Right lung (tissue), 2 donors: ENCODE measurements at regions not wholly inside any gene's neighbourhood (a gene's known extent, or its start where the extent isn't known, plus 50 kb on each side); places are given as distances from the start of the nearest gene placed in this dataset.
"Not testable (repeated sequence)": the region's sequence is repeated elsewhere in the genome, so short reads cannot be mapped to it uniquely, and the experiment has no call there.

Source experiments
- DNase-seq, 2 donors: peaks; one replicate each; pipeline ENCODE4 v3.0.0-alpha.2; 2013

- DNase-seq: no peak
Observed at GRCh38 chr5:115469904-115470516, 74.6 kb downstream of the FEM1C start.

DNA sequence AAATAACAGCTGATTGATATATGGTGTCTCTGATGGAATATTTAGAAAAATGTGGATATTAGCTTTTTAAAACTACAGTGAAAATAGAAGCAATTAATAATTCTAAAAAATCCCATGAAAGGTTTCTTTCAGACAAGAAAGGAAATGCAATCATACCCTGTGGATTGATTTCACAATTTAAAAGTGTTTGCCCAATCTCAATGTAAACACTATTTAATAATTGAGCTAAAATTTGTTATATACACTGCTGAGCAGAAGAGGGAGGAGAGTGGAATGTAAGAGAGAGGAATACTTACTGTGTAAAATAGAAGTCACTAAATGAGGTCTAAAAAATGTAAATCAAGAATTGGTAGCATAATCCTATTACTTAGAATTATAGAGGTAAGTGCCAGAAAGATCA, 76.9 kb downstream of the FEM1C start:
- no peak for DNase-seq

- DNase-seq: no peak
Observed at GRCh38 chr5:115465431-115465830, 79.1 kb downstream of the FEM1C start.

DNA sequence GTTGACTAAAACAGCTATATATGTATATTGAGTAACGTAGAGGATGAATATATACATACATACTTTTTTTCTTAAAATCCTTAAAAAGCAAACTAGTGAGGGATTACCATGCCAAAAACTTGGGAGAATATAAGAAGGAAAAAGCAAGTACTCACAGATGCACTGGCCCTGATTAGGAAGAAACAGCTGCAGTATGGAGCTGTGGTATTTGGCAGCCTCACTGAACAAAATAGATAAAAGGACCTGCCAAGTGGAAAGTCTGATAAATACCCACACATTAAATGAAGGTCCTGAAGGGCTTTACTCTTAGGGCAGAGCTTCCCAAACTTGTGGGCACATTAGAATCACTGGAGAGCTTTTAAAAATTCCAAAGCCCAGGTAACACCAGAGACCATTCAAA, 80.6 kb downstream of the FEM1C start:
- DNase-seq: no peak

DNA sequence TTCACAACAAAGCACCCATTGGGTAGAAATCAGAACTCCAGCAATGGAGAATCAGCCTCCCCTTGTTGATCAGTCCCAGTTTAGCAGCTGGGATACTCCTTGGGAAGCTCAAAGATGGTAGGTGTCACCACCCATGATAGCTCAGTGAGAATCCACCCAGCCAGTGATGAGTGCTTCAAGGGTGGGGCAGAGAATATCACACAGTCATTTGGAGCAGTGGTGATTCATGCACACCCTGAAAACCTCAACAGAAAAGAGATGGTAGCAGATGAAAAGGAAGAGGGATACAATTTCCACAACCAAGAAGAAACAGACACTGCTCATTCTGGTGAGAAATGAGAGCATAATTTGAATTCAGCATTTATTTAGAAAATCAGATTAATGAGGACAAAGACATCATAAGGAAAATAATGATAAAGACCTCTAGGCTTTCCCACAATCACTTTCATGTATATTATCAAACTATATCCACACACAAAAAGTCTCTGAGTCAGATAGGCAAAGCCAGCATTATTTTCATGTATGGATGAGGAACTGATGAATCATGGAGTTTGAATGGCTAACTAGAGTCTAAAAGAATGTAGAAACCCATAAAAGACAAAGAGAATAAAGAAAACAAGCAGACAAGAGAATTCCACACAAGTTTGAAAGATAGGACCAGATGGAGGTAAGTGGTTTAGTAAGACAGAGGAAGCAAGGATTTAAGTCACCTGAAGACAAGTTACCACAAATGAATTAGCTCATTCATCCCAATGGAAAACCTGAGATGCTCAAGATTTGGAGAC, 82.9 kb downstream of the FEM1C start:
- DNase-seq: no peak

GRCh38 chr5:115461093-115461492, 83.5 kb downstream of the FEM1C start:
- DNase-seq: no peak

DNA sequence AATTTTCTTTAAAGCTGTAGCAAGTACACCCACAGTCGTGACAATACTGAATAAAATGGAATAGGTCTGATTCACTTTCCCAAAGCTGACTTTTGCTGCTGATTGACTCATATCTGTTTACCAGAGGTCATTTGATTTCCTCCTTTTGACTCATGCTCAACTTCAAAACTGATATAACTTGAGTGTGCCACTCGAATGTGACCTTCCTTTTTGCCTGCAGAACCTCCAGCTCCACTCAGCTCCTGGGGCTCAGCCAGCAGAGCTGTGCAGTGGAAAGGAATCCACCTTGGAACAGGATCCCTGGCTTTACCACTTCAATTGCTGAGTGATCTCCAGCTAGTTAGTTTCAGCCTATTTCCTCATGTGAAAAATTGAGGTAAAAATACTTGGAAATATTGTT, 84.1 kb downstream of the FEM1C start:
- DNase-seq: no peak

DNA sequence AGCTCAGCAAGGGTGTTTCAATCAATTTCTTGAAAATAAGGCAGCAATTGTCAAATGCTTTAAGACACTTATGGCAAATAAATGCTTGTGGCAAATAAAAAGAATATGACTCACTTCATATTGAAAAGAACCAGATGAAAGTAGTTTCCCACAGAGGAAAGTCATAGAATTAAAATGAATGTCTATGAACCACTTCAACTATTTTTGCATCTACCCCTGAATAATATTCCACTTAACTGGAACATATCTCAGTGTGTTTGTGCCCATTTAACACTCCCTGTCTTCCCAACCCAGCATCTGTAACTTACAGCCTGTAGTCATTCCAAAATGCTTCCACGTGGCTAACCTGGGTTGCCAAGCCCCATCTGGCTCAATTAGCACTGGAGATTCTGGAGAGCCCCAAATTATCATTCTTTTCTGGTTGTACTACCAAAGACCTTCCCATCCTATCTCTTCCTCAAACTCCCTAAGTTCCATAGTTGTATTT, 84.7 kb downstream of the FEM1C start:
- DNase-seq: no peak

GRCh38 chr5:115458416-115458815, 86.2 kb downstream of the FEM1C start:
- no peak for DNase-seq

DNA sequence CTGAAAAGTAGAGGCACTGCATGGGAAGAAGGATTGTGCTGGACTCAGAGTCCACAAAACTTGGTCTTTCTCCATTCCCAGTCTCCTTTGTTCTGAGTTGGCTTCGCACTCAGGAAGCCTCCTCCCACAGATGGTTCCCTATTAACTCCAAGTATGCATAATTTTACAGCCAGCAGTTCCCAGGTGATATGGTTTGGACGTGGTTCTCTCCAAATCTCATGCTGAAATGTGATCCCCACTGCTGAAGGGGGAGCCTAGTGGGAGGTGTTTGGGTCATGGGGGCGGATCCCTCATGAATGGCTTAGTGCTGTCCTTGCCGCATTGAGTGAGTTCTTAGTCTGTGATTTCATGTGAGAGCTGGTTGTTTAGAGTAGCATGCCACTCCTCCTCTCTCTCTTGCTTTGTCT, 86.6 kb downstream of the FEM1C start:
- DNase-seq: no peak

GRCh38 chr5:115457571-115457970, 87.0 kb downstream of the FEM1C start:
- no peak for DNase-seq

GRCh38 chr5:115456539-115457040, 88.0 kb downstream of the FEM1C start:
- no peak for DNase-seq

GRCh38 chr5:115456056-115456455, 88.5 kb downstream of the FEM1C start:
- no peak for DNase-seq

- DNase-seq: no peak
Observed at GRCh38 chr5:115455301-115455707, 89.3 kb downstream of the FEM1C start.

DNA sequence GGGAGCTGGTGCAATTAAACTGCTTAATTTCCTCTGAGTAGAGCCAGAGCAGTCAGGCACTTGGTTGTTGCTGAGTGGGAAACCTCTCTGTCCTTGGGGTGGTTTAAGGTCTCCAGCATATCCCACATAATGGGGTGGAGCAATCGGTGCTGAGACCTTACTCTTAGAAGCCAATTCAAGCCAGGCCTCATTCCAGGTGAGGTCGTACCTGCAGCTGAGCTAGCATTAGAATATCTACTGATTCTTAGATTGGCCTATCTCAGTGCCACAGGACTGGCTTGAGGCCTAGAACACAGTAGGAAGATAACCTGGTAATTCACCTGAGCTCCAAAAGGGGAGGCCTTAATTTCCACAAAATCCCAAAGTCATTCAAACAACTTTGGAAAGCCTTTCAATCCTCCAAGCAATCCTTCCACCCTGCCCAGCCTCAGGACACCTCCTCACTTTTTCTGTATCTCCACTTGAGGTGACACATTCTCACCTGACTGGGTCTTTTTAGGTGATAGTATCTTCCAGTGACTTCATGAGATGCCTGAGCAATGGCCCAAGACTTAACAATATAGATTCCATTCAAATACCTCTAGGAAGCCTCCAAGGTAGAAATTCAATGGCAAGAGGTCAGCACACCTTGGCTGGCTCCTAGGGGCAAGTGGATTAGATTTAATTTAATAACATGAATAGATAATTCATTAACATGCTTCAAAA, 91.0 kb downstream of the FEM1C start:
- no peak for DNase-seq

GRCh38 chr5:115452536-115453235, 91.9 kb downstream of the FEM1C start:
- no peak for DNase-seq

DNA sequence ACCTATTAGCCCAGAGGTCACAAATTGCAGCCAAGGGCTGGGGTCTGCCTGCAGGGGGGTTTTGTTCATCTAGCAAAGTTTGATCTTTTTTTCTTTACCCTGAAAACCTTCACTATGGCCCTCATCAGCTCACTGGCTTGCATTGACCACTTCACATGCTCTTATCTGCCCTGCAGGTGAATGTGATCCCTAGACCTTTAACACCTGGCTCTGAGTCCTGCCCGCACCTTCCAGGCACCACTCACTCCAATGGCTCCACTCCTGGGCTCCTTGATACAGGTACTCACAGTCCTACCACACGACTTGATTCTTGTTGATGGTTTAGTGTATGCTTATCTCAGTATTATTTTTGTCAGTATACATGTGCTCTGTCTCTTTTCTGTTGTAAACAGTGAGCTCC, 92.5 kb downstream of the FEM1C start:
- DNase-seq: no peak

GRCh38 chr5:115450741-115451140, 93.8 kb downstream of the FEM1C start:
- no peak for DNase-seq

- DNase-seq: not testable (repeated sequence)
Observed at GRCh38 chr5:115448630-115449029, 95.9 kb downstream of the FEM1C start.

DNA sequence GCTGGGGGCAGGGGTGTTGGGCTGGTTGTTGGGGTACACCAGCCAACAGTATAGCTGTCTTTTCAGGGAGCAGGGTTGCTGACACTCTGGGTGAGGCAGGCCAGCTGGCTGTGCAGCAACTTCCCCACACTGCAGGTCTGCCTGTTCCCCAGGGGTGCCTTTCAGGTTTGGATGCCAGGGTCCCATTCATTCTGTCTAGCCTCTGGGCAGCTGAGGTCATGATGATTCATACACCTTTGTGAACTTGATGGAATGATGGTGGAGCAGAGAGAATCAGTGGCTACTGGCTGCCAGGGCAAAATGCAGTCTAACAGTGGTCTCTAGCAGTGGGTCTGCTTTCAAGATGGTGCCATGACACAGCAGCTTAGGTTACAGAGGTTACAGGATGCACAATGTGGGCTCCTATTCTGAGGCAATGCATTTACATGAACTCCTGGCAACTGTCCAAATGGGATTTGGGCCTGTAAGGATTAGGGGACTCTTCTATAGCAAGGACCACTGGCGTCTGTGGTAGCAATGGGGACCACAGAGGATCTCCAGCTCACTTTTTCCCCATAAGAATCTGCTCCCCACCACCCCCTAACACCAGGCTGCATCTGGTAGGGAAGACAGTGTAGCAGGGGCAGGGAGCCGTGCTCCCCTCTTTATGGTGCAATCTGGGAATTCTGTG, 103.7 kb downstream of the FEM1C start:
- DNase-seq: no peak

GRCh38 chr5:115439639-115440038, 104.9 kb downstream of the FEM1C start:
- no peak for DNase-seq
